Esophagus muscularis mucosa (tissue), 4 donors: ENCODE measurements at regions not wholly inside any gene's neighbourhood (a gene's known extent, or its start where the extent isn't known, plus 50 kb on each side); places are given as distances from the start of the nearest gene placed in this dataset.

Source experiments
- EP300 ChIP-seq: sonication (generic); formaldehyde crosslinking; IDR thresholded peaks from one replicate; pipeline ENCODE4 v1.6.1; 2017; ENCODE audit warnings: antibody characterized with exemption
- POLR2A ChIP-seq: fragments of 450-650 bp; IDR thresholded peaks from one replicate; pipeline ENCODE4 v1.6.1; 2017; ENCODE audit warnings: antibody characterized with exemption, moderate library complexity, mild to moderate bottlenecking, low read depth
- POLR2AphosphoS5 ChIP-seq, 2 donors: sonication (generic); formaldehyde crosslinking; IDR thresholded peaks; one replicate each; pipeline ENCODE4 v1.6.1; 2017; ENCODE audit warnings: antibody characterized with exemption in 2 of 2
- TF ChIP-seq, protein P1 (sequence below), 3 experiments: fragments of 200-600 bp in 2 of 3; fragments of 450-650 bp in 1 of 3; sonication (generic) in 2 of 3; IDR thresholded peaks; one replicate each; pipeline ENCODE4 v1.5.1; 2017 to 2019; ENCODE audit warnings: antibody characterized with exemption in 3 of 3, mild to moderate bottlenecking in 2 of 3, moderate library complexity in 1 of 3

DNA sequence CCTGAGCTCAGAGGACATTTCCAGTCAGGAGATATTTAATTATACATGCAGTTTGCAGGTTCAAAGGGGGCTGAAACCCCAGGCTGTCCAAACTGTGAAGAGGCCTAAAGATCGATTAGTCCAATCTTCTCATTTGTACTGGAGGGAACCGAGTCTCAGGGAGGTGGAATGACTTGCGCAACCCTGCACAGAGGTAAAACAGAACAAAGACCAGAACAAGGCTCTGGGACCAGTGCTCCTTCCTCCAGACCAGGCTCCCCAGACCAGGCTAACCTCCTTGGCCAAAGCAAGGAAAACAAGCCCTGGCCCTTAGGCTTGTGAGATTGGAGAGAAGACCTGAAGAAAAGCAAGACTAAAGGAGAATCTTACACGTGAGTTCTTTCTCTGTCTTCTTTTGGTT lies 120.8 kb downstream of the ENC1 start:
- TF ChIP-seq POLR2AphosphoS5 (IDR thresholded peaks at IDR 0.05) (no peak), POLR2A (no peak), EP300 (no peak)
- TF ChIP-seq, protein P1, sequence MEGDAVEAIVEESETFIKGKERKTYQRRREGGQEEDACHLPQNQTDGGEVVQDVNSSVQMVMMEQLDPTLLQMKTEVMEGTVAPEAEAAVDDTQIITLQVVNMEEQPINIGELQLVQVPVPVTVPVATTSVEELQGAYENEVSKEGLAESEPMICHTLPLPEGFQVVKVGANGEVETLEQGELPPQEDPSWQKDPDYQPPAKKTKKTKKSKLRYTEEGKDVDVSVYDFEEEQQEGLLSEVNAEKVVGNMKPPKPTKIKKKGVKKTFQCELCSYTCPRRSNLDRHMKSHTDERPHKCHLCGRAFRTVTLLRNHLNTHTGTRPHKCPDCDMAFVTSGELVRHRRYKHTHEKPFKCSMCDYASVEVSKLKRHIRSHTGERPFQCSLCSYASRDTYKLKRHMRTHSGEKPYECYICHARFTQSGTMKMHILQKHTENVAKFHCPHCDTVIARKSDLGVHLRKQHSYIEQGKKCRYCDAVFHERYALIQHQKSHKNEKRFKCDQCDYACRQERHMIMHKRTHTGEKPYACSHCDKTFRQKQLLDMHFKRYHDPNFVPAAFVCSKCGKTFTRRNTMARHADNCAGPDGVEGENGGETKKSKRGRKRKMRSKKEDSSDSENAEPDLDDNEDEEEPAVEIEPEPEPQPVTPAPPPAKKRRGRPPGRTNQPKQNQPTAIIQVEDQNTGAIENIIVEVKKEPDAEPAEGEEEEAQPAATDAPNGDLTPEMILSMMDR (IDR thresholded peaks at IDR 0.05) = no peak
